Ishikawa (cell line): ENCODE measurements at regions not wholly inside any gene's neighbourhood (a gene's known extent, or its start where the extent isn't known, plus 50 kb on each side); places are given as distances from the start of the nearest gene placed in this dataset.

ENCODE experiments used
- EGR1 ChIP-seq: IDR thresholded peaks from 2 replicates; pipeline ENCODE4 v1.6.1; 2012
- EP300 ChIP-seq: IDR thresholded peaks from 2 replicates; pipeline ENCODE4 v1.6.1; 2012; ENCODE audit warnings: borderline replicate concordance
- RAD21 ChIP-seq: IDR thresholded peaks from 2 replicates; pipeline ENCODE4 v1.6.1; 2012; ENCODE audit warnings: low read depth
- TAF1 ChIP-seq: IDR thresholded peaks from 2 replicates; pipeline ENCODE4 v1.6.1; 2012; ENCODE audit warnings: low read depth, mild to moderate bottlenecking
- TCF12 ChIP-seq: IDR thresholded peaks from 2 replicates; pipeline ENCODE4 v1.6.1; 2012; ENCODE audit warnings: low read depth
- TEAD4 ChIP-seq: IDR thresholded peaks from 2 replicates; pipeline ENCODE4 v1.6.1; 2012
- YY1 ChIP-seq: IDR thresholded peaks from 2 replicates; pipeline ENCODE4 v1.6.1; 2012; ENCODE audit warnings: low read depth
- TF ChIP-seq, protein P1 (sequence below): IDR thresholded peaks from 2 replicates; pipeline ENCODE4 v1.6.1; 2012
- TF ChIP-seq, protein P2 (sequence below): IDR thresholded peaks from 2 replicates; pipeline ENCODE4 v1.6.1; 2012
- TF ChIP-seq, protein P3 (sequence below): IDR thresholded peaks from 2 replicates; pipeline ENCODE4 v1.6.1; 2012; ENCODE audit warnings: low read depth, mild to moderate bottlenecking

DNA sequence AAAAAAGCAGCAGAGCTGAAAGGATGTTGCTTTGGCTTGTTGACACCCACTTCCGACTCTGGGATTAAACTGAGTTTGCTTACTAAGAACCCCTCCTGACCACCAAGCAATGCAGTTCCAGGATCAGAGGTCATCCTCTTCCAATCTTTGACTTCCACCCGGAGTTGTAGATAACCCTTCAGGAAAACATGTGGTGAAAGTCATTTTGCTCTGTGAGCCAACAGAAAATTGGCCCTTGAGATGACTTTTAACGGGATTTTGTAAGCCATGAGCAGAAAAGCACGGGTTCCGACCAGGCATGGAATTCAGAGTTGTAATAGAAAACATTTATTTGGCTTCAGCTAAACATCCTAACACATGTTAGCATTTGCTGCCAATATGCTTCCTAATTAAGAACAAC is 171.6 kb upstream of the NR2F2 start:
- TF ChIP-seq EP300 (no peak), YY1 (no peak), TAF1 (no peak), RAD21 (no peak), TEAD4 (no peak), TCF12 (no peak), EGR1 (no peak)
- TF ChIP-seq, protein P1, sequence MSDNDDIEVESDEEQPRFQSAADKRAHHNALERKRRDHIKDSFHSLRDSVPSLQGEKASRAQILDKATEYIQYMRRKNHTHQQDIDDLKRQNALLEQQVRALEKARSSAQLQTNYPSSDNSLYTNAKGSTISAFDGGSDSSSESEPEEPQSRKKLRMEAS: no peak
- TF ChIP-seq, protein P2, sequence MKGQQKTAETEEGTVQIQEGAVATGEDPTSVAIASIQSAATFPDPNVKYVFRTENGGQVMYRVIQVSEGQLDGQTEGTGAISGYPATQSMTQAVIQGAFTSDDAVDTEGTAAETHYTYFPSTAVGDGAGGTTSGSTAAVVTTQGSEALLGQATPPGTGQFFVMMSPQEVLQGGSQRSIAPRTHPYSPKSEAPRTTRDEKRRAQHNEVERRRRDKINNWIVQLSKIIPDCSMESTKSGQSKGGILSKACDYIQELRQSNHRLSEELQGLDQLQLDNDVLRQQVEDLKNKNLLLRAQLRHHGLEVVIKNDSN: no peak
- TF ChIP-seq, protein P3, sequence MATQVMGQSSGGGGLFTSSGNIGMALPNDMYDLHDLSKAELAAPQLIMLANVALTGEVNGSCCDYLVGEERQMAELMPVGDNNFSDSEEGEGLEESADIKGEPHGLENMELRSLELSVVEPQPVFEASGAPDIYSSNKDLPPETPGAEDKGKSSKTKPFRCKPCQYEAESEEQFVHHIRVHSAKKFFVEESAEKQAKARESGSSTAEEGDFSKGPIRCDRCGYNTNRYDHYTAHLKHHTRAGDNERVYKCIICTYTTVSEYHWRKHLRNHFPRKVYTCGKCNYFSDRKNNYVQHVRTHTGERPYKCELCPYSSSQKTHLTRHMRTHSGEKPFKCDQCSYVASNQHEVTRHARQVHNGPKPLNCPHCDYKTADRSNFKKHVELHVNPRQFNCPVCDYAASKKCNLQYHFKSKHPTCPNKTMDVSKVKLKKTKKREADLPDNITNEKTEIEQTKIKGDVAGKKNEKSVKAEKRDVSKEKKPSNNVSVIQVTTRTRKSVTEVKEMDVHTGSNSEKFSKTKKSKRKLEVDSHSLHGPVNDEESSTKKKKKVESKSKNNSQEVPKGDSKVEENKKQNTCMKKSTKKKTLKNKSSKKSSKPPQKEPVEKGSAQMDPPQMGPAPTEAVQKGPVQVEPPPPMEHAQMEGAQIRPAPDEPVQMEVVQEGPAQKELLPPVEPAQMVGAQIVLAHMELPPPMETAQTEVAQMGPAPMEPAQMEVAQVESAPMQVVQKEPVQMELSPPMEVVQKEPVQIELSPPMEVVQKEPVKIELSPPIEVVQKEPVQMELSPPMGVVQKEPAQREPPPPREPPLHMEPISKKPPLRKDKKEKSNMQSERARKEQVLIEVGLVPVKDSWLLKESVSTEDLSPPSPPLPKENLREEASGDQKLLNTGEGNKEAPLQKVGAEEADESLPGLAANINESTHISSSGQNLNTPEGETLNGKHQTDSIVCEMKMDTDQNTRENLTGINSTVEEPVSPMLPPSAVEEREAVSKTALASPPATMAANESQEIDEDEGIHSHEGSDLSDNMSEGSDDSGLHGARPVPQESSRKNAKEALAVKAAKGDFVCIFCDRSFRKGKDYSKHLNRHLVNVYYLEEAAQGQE: no peak
